Central memory CD4-positive, alpha-beta T cell (primary cell): ENCODE measurements at regions not wholly inside any gene's neighbourhood (a gene's known extent, or its start where the extent isn't known, plus 50 kb on each side); places are given as distances from the start of the nearest gene placed in this dataset.
"Not testable (repeated sequence)": the region's sequence is repeated elsewhere in the genome, so short reads cannot be mapped to it uniquely, and the experiment has no call there.

Experiments
- DNase-seq: peaks from one replicate; pipeline ENCODE4 v3.0.0; 2022

DNA sequence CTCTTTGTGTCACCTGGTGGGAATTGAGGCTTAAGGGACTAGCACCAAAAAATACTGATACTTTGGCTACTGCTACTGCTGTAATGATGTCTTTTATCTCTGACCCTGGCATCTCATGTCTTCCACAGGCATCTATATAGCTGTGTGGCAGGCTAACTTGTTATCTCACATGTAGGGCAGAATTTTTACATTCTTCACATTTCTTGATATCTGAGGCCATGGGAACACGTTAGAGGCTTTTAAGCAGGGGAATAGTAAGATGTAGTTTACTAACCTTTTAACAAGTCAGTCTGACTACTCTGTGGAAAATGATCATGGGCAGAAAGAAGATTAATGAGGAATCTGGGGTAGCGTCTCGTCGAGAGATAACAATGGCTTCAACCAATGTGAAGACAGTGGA is 498.4 kb downstream of the PCNX1 start:
- no peak for DNase-seq

GRCh38 chr14:71408362-71409030 is 501.2 kb downstream of the PCNX1 start:
- no peak for DNase-seq

DNA sequence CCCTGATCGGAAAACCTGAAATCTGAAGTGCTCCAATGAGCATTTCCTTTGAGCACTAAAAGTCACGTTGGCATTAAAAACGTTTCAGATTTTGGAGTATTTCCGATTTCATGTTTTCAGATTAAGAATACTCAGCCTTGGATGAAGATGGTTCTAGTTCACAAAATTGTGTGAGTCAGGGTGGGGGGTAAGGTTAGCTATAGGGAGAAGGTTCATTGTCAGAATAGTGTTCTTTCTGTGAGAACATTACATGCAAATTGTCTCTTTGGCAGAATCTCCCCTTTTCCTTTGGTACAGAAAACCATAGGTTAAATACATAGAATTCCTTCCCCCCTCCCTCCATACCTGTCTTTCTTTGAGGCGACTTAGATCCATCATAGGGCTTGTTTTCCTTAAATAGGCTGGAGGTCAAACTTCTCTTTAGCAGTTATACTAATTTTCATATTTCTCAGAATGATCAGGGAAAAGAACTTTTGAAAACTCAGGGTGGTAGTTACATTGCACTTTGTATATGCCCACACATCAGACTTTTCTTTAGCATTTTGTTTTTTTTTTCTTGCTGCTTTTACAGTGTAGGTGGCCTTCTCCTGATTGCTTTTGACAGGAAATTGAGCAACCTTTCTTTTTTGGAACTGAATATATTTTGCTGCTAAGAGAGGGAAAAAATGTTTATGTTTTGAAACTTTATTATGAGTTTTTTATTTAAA is 503.5 kb downstream of the PCNX1 start:
- no peak for DNase-seq

DNA sequence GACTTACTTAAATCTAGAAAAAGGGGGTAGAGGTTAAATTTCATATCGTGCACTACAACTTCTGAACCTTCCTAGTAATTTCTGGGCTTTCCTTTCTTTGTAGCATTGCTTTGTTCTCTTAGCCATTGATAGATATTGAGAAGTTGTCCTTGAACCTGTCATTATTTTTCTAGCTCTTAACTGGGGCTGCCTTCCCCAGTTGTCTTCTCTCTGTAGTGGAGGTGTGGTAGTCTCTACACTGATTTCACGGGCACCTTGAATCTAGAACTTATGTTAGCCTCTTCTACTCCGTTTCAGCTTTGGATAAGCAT is 504.0 kb downstream of the PCNX1 start:
- DNase-seq, result no peak

DNA sequence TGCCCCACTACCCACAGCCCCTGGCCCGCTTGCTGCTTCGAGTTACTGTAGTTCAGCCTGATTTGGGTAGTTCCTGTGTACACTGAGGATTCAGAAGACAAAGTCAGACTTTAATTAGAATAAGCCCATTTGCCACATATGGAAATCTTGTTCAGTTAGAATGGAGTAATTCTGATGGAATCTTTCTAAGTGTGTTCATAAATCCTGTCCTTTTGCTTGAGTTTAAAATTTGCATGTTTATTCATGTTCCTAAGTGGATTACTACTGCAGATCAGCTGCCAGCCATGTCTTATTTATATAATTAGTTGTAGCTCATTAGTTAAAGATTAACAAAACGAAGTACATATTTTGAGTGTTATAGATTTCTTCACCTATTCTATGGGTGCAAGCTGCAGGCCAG is 504.5 kb downstream of the PCNX1 start:
- no peak for DNase-seq

DNA sequence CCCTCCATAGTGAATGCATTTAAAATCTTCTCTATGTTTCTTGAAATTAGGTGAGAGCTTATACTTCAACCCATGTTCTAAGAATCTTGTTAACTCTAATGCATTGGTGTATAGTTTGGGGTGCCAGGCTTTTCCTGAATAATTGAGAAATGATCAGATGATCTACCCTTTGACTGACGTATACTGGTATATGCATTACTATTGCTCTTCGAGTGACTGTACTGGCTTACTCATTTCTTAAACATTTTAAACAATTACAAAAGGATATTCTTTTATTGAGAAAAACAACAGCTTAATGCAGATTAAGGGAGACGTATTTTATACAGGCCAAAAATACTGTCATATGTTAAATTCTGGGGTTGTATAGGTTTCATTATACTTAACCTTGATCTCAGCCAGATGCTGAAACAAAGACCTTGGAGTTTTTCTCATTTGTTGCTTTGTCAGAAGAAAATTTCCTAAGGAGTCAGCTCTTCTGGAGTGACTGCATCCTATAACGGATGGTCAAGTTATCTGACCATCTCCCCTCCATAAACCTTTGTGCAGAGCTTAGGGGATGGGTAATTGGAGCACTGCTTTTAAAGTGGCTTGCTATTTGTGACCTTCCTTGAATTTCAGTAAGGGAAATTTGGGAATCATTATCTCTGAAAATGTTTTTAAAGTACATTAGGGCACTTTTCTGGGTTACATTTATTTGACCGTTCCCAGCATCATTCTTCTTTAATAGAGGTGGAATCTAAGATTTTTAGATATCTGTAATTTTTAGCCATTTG is 507.6 kb downstream of the PCNX1 start:
- DNase-seq, result no peak

DNA sequence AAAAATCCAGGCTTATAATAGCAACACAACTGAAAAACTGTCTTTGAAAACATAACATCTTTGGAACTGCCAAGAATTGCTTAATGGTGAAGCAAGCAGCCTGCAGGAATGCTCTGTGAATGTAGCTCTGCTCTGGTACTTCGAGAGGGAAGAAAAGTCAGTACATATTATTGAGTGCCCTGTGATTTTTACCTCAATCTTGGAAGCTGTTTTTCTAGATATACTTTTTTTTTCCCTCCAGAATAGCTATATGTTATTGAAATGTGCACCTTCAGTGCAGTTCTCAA is 508.1 kb downstream of the PCNX1 start:
- no peak for DNase-seq

DNA sequence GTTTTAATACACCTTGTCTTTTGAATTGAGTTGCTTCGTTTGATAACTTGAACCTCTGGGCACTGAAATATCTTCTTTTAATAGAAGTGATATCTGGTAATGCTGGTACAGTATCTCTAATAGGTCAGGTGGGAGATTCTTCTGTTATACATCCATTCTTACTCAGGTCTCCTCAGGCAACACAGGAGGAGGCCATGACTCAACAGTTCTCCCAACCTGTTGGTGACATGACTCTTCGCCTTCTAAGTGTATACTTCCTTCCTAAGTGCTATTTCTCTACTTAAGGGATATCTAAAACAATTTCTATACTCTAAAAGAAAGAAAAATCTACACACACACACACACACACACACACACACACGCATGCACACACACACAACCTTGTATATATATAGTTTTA is 509.1 kb downstream of the PCNX1 start:
- no peak for DNase-seq

DNA sequence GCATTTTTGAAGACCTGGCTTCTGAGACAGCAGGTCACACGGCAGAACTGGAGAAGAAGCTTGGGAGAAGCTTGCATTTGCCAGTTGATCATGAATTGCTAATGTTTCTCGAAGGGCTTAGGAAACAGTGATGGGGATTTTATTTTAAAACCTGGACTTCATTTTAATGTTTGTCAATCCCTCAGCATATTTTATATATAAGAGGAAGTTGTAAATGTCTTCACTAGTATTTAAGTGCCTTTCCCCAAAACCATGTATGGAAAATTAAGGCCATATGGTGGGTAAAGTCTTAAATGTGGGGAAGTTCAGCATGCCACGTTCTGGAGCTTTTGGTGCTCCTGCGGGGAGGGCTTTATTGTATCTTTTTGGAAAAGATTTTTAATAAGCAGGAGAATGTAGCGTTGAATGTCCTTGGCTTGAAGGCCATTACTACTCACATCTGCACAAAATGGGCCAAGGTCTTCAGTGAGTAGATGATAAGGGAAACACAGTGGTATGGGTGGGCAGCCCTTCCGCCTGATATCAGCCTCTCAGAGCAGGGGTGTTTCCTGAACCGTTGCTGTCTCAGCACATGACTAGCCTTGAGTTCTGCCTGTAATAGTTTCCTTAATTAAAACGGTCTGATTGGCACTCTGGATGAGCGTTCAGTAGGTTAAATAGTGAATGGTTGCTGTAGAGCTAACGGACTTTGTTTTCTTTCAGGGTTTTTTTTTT is 511.4 kb downstream of the PCNX1 start:
- no peak for DNase-seq

DNA sequence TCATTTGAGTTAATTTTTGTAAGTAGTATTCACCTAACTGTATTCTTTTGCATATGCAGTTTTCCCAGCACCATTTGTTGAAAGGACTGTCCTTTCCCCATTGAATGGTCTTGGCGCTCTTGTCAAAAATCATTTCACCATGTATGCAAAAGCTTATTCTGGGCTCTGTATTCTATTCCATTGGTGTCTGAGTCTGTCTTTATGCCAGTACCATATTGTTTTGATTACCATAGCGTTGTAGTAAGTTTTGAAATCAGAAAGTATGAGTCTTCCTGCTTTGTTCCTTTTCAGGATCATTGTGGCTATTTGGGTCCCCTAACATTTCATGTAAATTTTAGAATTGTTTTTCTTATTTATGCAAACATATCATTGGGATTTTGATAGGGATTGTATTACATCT is 508.7 kb upstream of the RGS6 start:
- DNase-seq, result no peak

DNA sequence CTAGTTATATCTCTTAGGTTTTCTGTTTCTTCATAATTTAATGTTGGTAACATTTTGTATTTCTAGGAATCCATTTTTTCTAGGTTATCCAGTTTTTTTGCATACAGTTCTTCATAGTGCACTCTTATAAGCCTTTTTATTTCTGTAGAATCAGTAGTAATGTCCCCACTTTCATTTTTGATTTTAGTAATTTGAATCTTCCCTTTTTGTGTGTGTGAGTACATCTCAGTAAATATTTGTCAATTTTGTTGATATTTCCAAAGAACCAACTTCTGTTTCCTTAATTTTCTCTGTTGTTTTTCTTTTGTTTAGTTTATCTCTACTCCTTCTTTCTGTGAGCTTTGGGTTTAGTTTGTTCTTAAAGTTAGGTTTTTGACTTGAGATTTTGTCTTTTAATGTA is 507.3 kb upstream of the RGS6 start:
- DNase-seq, result no peak

GRCh38 chr14:71426001-71426400 is 506.2 kb upstream of the RGS6 start:
- no peak for DNase-seq

- no peak for DNase-seq
Measured at GRCh38 chr14:71429902-71430301, 502.3 kb upstream of the RGS6 start.

GRCh38 chr14:71430321-71430677 is 501.9 kb upstream of the RGS6 start:
- no peak for DNase-seq

DNA sequence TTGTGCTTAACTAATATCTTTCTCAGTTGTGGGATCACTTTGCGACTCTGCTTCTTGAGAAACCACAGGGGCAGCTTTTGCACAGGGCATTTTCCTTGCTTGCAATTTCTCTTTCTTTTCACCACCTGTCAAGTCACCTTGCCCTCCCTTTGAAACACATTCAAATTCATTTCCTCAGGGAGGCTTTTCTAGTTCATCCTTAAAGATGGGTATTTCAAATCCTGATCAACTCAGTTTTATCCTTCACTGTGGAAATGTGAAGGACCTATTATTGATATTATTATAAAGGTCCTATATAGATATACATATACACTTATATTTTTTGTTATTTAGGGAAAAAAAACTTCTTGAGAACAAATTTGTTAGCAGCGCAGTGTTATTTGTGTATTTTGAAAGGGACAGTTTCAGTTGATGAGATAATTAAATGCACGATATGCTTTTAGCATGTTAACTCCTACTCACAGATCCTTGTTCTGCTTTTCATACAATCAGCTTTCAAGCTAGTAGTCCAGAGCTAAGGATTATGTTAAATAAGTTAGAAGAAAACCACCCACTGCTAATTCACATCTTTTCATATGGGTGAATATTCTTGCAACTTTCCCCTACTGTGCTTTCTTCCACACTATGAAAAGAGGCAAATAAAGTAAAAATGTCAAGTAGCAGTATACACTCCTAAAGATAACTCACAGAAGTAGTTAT is 501.4 kb upstream of the RGS6 start:
- no peak for DNase-seq

DNA sequence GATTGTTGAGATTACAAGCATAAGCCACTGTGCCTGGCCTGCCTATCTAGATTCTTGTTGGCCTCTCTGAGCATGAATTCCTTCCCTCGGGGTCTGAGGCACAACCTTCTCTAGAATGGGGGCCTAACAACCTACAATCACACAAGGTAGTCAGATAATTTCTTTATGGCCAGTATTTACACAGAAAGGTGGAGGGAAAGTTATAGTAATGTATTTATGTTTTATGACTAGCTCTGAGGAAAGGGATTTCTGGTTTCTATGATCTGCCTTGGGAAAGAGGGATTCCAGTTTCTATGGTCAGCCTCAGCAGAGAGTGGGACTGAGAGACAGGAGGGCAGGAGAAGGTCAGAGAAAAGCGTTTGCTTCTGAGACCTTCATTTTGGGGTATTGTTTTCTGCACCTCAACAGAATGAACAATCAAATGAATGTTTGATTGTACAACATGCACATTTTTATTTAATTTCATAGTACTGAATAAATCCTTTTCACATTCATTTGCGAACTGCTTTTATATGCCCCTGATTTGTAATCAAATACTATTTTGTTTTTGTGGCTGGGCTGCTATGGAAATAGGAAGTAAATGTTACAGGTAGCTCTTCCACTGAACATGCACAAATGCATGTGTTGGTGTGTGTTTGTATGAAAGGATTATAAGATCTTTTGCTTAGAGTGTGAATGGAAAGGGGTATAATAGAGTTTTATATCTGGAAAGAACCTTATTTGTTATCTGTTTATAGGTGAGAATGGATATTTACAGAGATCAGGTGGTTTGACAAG is 499.7 kb upstream of the RGS6 start:
- no peak for DNase-seq

- no peak for DNase-seq
Measured at GRCh38 chr14:71433303-71433702, 498.9 kb upstream of the RGS6 start.

GRCh38 chr14:71435641-71436040 is 496.6 kb upstream of the RGS6 start:
- DNase-seq, result not testable (repeated sequence)

DNA sequence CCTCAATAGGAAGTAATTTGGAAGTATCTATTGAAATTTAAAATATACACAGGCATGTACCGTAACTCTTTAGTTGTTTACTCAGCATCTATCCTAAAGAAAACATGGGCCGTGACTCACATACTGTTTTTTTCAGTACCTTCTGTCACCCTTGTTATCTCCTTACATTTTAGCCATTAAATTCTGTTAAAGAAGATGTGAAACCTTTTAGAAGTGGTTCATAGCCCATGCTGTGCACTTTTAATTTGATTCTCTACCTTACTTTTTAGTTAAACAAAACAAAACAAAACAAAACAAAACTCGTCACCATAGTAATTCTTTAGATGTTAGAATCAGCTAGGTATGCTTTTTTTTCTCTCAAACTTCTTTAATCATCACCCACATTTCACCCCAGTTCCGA is 494.4 kb upstream of the RGS6 start:
- DNase-seq, result peak; percentile 9

DNA sequence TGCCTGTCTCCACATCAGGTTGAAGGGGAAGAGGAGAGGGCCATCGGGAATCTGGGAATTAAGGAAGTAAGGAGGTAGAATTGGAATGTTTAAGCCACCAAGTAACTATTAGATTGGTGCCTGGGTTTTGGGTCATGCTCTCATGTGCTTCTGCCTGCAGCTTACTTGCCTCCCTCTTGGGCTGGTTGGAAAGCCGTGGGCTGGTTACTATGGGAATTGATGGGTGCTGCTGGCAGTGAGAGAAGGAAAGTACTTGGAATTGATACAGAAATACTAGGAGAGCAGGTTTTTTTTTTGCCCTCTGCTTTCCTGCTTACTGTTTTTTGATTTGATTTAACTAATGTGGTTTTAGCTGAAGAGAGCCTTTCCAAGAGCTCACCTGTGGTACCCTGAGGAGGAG is 493.5 kb upstream of the RGS6 start:
- no peak for DNase-seq

DNA sequence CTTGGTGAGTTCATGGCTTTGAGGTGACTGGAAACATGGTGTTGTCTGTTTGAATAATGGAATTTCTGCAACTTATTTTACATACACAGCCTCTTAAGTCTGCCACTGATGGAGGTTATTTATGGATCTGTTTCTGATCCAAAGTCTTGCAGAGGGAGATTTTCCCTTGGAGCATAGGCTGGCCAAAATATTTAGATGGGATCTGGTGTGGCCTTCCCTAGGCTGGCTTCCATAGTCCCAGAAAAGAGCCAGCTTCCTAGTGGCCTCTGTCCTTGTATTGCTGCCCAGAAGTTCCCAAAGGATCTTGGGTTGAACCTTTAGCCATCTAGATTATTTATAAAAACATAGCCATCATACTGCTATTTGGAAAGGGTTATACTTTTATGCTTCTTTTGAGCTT is 491.1 kb upstream of the RGS6 start:
- DNase-seq, result no peak

DNA sequence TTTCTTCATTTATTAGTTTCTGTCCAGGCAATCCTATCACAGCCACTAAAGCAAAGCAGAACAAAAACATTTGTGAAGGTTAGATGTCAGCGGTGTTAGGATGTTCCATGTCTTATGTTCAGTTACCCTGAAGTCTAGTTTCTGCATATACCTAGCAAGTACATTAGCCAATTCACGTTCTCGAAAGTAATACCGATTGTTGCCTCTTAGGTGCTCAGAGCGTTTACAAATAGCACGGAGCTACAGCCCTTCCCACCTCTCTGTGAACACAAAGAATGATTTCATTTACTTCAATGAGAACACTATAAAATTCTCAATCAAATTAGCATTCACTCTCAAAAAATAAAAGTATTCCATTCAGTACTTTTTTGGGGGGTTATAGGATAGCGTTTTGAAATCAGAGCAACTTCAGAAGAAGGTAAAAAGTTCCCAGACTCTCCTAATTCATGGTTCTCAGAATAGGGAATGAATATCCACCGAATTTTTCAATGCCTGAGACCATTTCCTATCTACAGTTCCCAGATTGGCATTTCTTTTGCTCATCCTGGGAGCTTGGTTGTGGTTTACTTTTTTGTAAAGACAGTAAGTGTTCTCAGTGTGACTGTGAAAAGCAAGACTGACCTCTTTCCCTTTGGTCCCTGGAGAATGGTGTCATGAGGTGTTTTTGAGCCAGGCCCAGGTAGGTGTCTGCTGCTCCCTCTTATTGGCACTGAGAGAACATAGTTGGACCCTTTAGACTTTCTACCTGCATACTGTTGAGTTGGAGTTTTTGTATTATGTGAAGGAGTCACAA is 488.0 kb upstream of the RGS6 start:
- DNase-seq, result no peak
